Lower leg skin (tissue), 4 donors: ENCODE measurements at regions not wholly inside any gene's neighbourhood (a gene's known extent, or its start where the extent isn't known, plus 50 kb on each side); places are given as distances from the start of the nearest gene placed in this dataset.

ENCODE experiments used
- DNase-seq, 2 donors: peaks; one replicate each; pipeline ENCODE4 v3.0.0-alpha.2; 2019; ENCODE audit warnings: low spot score in 2 of 2
- H3K4me3 ChIP-seq: fragments of 200-600 bp; sonication (generic); 2 replicates; pipeline ENCODE4 v1.5.1; 2017; ENCODE audit warnings: mild to moderate bottlenecking, low read depth; ENCODE audit not compliant: poor library complexity, severe bottlenecking
- CTCF ChIP-seq, 3 donors: fragments of 450-650 bp; IDR thresholded peaks; one replicate each; pipeline ENCODE4 v1.5.1; 2016; ENCODE audit warnings: antibody characterized with exemption in 3 of 3, mild to moderate bottlenecking in 3 of 3, moderate library complexity in 2 of 3
- POLR2A ChIP-seq, 2 donors: fragments of 450-650 bp; IDR thresholded peaks; one replicate each; pipeline ENCODE4 v1.6.1; 2016 to 2017; ENCODE audit warnings: antibody characterized with exemption in 2 of 2, mild to moderate bottlenecking in 1 of 2, moderate library complexity in 1 of 2
- WGBS, 2 donors: methylation state at CpG; one replicate each; pipeline ENCODE4 v1.1.5; 2018; 5-methylcytosine and 5-hydroxymethylcytosine counted together
- intact Hi-C: fragments of 100-400 bp; cut with DNase I; formaldehyde crosslinking; loops from one replicate; pipeline ENCODE4 v1.15.0; 2023; ENCODE audit warnings: low total_unique reads

- 81 to 84% methylated on average over 4 of the region's 4 CpGs for WGBS, 2 donors
- TF ChIP-seq CTCF (IDR thresholded peaks at IDR 0.05) (no peak), POLR2A (IDR thresholded peaks at IDR 0.05) (no peak)
- no peak for DNase-seq
- H3K4me3 ChIP-seq, result no peak overlapping the region
- intact Hi-C loops, result no loop called here
Observed at GRCh38 chr2:81483254-81483653, 1178.7 kb upstream of the LRRTM1 start.

- no peak overlapping the region for H3K4me3 ChIP-seq
- TF ChIP-seq POLR2A (IDR thresholded peaks at IDR 0.05) (no peak), CTCF (IDR thresholded peaks at IDR 0.05) (no peak)
- WGBS, 2 donors, result 80 to 92% methylated on average over 5 of the region's 5 CpGs
- intact Hi-C loops, result no loop called here
- no peak for DNase-seq
Observed at GRCh38 chr2:81481994-81482368, 1177.4 kb upstream of the LRRTM1 start.

GRCh38 chr2:81481242-81481993, 1176.9 kb upstream of the LRRTM1 start:
- intact Hi-C loops, result no loop called here
- H3K4me3 ChIP-seq, result no peak overlapping the region
- peak in 1 of 2 donors; percentile 70 for DNase-seq
- 91 to 95% methylated on average over 34 to 35 of the region's 39 CpGs for WGBS, 2 donors
- TF ChIP-seq CTCF (IDR thresholded peaks at IDR 0.05) (no peak), POLR2A (IDR thresholded peaks at IDR 0.05) (no peak)

- DNase-seq, result no peak
- no peak for TF ChIP-seq POLR2A (IDR thresholded peaks at IDR 0.05)
- TF ChIP-seq CTCF (IDR thresholded peaks at IDR 0.05), result no peak
- no peak overlapping the region for H3K4me3 ChIP-seq
- intact Hi-C loops, result no loop called here
- 95 to 98% methylated on average over 24 to 29 of the region's 29 CpGs for WGBS, 2 donors
Observed at GRCh38 chr2:81467096-81467495, 1162.5 kb upstream of the LRRTM1 start.

- intact Hi-C loops, result no loop called here
- no peak for DNase-seq
- 58 to 61% methylated on average over 2 of the region's 2 CpGs for WGBS, 2 donors
Observed at GRCh38 chr2:81462420-81462819, 1157.9 kb upstream of the LRRTM1 start.

More at GRCh38 chr2:81462420-81462819, 1157.9 kb upstream of the LRRTM1 start:
- H3K4me3 ChIP-seq, result no peak overlapping the region
- TF ChIP-seq CTCF (IDR thresholded peaks at IDR 0.05), result no peak
- no peak for TF ChIP-seq POLR2A (IDR thresholded peaks at IDR 0.05)
